ENCODE measurements at regions not wholly inside any gene's neighbourhood (a gene's known extent, or its start where the extent isn't known, plus 50 kb on each side); places are given as distances from the start of the nearest gene placed in this dataset.

DNA sequence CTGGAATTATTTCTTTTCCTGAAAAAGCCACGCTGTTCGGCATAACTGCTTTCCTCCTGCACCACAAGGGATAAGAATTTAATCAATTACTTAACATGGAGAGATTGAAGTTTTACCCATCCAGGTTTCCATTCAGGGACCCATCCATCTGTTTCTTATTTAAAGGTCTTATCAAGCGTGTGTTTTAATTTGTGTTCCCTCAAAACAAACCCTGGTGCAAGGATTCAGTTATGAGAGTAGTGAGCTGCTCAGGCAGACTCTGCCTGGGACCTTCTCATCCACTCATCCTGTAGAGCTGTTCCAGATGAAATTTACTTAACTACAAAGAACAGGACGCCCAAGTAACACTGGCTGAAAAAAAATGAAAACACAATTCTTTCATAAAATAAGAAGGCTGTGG, 97.8 kb downstream of the BANF2 start:
- no peaks in the 10 kb centered on the region for H3K36me3 Mint-ChIP-seq (ENCODE audit: low read depth)
- peaks cover 24% of the 10 kb centered on the region for H3K27me3 Mint-ChIP-seq (ENCODE audit: low read depth)
- no peak overlapping the region for H3K27ac Mint-ChIP-seq
- ATAC-seq (no peak), DNase-seq (no peak)
- no peak overlapping the region for H3K4me3 Mint-ChIP-seq
- ChIA-PET CTCF (interaction anchor here (1.0 kb wide), 1 partner anchor 141 kb away, joined by 3 read pairs; no protein-coding TSS in a partner anchor), POLR2A (no interaction called here)
- H3K9me3 Mint-ChIP-seq (ENCODE audit: insufficient read depth), result no peaks in the 10 kb centered on the region
- H3K4me1 Mint-ChIP-seq (ENCODE audit: low read depth), result no peaks in the 10 kb centered on the region

DNA sequence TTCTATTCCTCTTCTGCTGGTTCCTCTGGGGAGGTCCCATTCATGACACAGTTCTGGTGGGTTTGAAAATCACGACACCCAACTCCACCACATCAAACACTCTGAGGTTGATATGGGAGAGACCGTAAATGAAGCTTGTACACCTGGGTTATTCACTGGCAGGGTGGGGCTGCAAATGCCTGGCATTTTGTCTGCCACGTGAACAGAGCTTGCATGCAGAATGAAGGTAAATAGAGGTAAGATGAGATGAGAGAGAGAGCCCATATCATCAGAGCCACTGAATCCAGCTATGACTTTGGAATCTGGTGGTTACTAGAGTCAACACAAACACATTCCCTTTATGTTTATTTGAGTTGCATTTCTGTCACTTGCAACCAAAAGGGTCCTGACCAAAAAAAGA, 97.4 kb downstream of the BANF2 start:
- Mint-ChIP-seq H3K9me3 (ENCODE audit: insufficient read depth) (no peaks in the 10 kb centered on the region), H3K36me3 (ENCODE audit: low read depth) (no peaks in the 10 kb centered on the region), H3K27ac (no peak overlapping the region), H3K27me3 (ENCODE audit: low read depth) (peaks cover 24% of the 10 kb centered on the region), H3K4me3 (no peak overlapping the region), H3K4me1 (ENCODE audit: low read depth) (no peaks in the 10 kb centered on the region)
- ChIA-PET CTCF (interaction anchor here (1.0 kb wide), 1 partner anchor 142 kb away, joined by 3 read pairs; no protein-coding TSS in a partner anchor), POLR2A (no interaction called here)
- DNase-seq (no peak), ATAC-seq (no peak)

DNA sequence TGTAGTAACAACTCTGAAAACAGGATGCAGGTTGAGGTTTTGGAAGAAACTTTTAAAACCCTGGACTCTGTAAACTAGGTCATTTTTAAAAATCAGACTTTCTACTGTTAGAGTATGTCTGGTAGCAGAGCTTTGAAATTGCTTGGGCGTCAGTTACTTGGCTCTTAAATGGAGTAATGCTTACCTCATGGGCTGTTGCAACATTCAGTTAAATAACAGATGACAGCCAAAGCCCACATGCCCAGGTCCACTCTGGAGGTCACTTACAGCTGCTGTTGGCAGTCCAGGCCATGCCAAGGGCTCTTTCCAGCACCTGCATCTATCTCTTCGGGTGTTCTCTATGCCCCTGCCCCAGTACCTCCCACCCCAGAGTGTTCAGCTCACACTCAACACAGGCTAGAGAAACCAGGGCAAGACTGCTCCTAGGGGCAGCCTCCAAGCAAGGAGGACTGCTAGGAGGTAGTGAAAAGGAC, 96.4 kb downstream of the BANF2 start:
- no peak for ATAC-seq
- DNase-seq, result no peak
- Mint-ChIP-seq H3K9me3 (ENCODE audit: insufficient read depth) (no peaks in the 10 kb centered on the region), H3K36me3 (ENCODE audit: low read depth) (no peaks in the 10 kb centered on the region), H3K27ac (no peak overlapping the region), H3K4me1 (ENCODE audit: low read depth) (no peaks in the 10 kb centered on the region), H3K4me3 (no peak overlapping the region), H3K27me3 (ENCODE audit: low read depth) (peaks cover 21% of the 10 kb centered on the region)
- CTCF ChIA-PET, result no interaction called here
- POLR2A ChIA-PET, result no interaction called here

DNA sequence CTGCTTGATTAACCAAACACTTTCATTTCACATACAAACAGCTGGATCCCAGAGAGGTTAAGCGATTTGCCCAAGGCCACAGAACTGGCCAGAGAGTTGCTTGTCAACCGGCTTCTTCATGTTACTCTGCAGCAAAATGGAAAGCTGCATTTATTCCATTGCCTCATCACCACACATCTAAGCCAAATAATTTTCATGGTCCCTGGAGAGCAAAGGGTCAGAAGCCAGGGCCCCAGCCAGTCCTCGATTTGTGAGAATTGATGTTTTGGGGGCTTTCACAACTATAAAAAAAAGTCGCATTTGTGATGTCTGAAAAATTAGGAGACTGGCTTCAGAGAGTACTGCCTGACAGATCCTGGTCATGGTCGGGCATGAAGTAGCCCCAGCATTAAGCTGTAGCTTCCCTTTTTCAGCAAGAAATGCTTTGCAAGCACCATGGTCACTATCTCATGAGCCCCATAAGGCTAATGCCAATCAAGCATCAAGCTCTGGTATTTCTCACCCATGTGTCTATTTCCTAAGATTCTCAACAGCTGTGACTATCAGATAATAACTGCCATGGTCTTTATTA, 95.8 kb downstream of the BANF2 start:
- H3K27ac Mint-ChIP-seq, result no peak overlapping the region
- ChIA-PET POLR2A (no interaction called here), CTCF (no interaction called here)
- H3K4me3 Mint-ChIP-seq, result no peak overlapping the region
- no peak for DNase-seq
- no peaks in the 10 kb centered on the region for H3K36me3 Mint-ChIP-seq (ENCODE audit: low read depth)
- peaks cover 21% of the 10 kb centered on the region for H3K27me3 Mint-ChIP-seq (ENCODE audit: low read depth)
- ATAC-seq, result no peak
- H3K4me1 Mint-ChIP-seq (ENCODE audit: low read depth), result no peaks in the 10 kb centered on the region
- no peaks in the 10 kb centered on the region for H3K9me3 Mint-ChIP-seq (ENCODE audit: insufficient read depth)

DNA sequence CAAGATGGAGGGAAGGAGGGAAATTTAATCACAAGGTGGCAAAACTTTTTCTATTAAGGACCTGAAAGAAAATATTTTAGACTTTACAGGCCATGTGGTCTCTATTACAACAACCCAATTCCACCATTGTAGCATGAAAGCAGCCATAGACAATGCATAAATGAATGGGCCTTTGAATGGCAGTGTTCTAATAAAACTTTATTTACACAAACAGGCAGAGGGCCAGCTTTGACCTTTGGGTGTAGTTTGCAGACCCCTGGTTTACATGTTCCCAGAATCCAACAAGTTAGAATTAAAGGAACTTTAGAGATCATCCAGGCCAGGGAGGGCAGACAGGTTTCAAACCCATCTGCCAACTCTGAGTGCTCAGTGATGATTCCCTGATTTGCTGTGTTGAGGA, 95.2 kb downstream of the BANF2 start:
- ChIA-PET CTCF (no interaction called here), POLR2A (no interaction called here)
- no peak for DNase-seq
- no peaks in the 10 kb centered on the region for H3K36me3 Mint-ChIP-seq (ENCODE audit: low read depth)
- no peak overlapping the region for H3K4me3 Mint-ChIP-seq
- no peak overlapping the region for H3K27ac Mint-ChIP-seq
- no peak for ATAC-seq
- H3K4me1 Mint-ChIP-seq (ENCODE audit: low read depth), result no peaks in the 10 kb centered on the region
- no peaks in the 10 kb centered on the region for H3K9me3 Mint-ChIP-seq (ENCODE audit: insufficient read depth)
- peaks cover 15% of the 10 kb centered on the region for H3K27me3 Mint-ChIP-seq (ENCODE audit: low read depth)

DNA sequence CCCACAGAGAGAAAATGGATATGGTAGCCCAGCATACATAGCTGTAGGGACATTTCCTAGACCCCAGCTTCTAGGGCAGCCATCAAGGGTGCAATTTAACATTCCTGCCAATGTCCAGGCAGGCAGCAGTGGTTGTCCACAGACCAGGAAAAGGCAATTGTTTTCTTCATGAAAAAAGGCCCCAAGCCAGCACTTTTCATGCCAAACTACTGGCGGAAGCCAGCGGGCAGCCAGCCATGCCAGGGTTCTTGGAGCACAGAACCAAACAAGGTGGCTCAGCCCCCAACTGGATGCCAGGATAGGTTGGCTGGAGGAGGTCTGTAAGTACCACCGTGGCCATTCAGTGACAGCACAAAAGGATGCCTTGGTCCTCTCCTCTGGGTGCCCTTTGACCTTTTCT, 94.6 kb downstream of the BANF2 start:
- H3K27me3 Mint-ChIP-seq (ENCODE audit: low read depth), result peaks cover 12% of the 10 kb centered on the region
- DNase-seq (no peak), ATAC-seq (no peak)
- H3K36me3 Mint-ChIP-seq (ENCODE audit: low read depth), result no peaks in the 10 kb centered on the region
- ChIA-PET POLR2A (no interaction called here), CTCF (no interaction called here)
- no peaks in the 10 kb centered on the region for H3K4me1 Mint-ChIP-seq (ENCODE audit: low read depth)
- H3K4me3 Mint-ChIP-seq, result no peak overlapping the region
- no peak overlapping the region for H3K27ac Mint-ChIP-seq
- H3K9me3 Mint-ChIP-seq (ENCODE audit: insufficient read depth), result no peaks in the 10 kb centered on the region

DNA sequence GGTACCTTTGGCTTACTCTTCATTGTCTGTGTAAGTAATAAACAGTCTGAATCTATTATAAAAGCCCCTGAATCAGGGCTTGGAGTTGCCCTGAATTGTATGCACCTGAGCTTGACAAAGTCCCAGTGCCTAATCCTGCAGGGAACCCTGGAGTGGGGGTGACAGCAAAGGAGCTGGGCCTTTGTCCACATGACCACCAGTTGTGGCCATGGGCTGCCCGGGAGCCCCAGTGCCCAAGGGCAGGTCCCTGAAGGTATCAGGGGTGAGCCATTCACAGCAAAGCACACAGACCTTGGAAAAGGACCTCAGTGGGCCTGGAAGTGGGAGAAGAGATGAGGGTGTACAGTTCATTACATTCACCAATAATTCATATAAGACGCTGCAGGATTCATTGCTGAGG, 94.2 kb downstream of the BANF2 start:
- Mint-ChIP-seq H3K27me3 (ENCODE audit: low read depth) (peaks cover 12% of the 10 kb centered on the region), H3K9me3 (ENCODE audit: insufficient read depth) (no peaks in the 10 kb centered on the region), H3K4me3 (no peak overlapping the region), H3K27ac (no peak overlapping the region), H3K4me1 (ENCODE audit: low read depth) (no peaks in the 10 kb centered on the region), H3K36me3 (ENCODE audit: low read depth) (no peaks in the 10 kb centered on the region)
- no peak for DNase-seq
- ChIA-PET CTCF (no interaction called here), POLR2A (no interaction called here)
- no peak for ATAC-seq

DNA sequence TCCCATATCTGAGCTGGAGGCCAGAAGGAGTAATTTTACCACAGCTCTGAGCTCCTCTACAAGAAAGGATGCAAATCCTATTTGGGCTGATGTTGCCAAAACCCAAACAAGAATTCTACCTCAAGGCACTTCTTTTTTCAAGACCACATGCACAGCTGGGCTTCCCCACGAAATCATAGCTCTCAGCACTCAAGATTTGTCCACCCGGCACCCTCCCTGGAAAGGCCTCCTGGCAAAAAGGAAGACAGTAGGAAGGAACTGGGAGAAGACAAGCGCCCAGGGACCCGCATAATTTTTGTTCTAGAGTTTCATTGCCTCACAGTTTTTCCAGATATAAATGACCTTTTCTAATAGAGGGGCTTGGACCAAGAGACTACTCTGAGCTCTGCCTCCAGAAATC, 90.5 kb downstream of the BANF2 start:
- DNase-seq, result no peak
- no peak overlapping the region for H3K4me3 Mint-ChIP-seq
- no peaks in the 10 kb centered on the region for H3K36me3 Mint-ChIP-seq (ENCODE audit: low read depth)
- no peaks in the 10 kb centered on the region for H3K4me1 Mint-ChIP-seq (ENCODE audit: low read depth)
- H3K27ac Mint-ChIP-seq, result no peak overlapping the region
- ChIA-PET POLR2A (no interaction called here), CTCF (no interaction called here)
- no peak for ATAC-seq
- peaks cover 8% of the 10 kb centered on the region for H3K27me3 Mint-ChIP-seq (ENCODE audit: low read depth)
- H3K9me3 Mint-ChIP-seq (ENCODE audit: insufficient read depth), result no peaks in the 10 kb centered on the region

DNA sequence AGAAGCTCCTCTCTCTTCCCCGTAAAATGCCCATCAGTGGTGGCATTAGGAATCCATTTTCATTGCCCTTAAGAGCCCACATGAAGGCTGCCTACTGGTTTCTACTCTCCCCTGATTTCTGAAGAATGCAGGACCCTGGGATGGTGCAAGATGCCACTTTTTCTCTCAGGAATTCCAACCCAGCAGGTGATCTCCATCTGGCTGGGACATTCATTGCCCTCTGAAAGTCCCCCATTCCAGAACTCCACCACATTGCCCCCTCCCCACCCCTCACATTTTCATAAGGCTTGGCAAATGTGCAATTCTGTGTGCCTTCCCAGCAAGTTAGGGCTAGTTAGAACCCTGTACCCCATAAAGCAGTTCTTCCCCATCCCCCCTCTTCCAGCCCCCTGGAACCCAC, 88.0 kb downstream of the BANF2 start:
- DNase-seq (no peak), ATAC-seq (no peak)
- POLR2A ChIA-PET, result no interaction called here
- no peaks in the 10 kb centered on the region for H3K36me3 Mint-ChIP-seq (ENCODE audit: low read depth)
- CTCF ChIA-PET, result no interaction called here
- no peak overlapping the region for H3K27ac Mint-ChIP-seq
- no peak overlapping the region for H3K4me3 Mint-ChIP-seq
- H3K27me3 Mint-ChIP-seq (ENCODE audit: low read depth), result peaks cover 8% of the 10 kb centered on the region
- no peaks in the 10 kb centered on the region for H3K4me1 Mint-ChIP-seq (ENCODE audit: low read depth)
- H3K9me3 Mint-ChIP-seq (ENCODE audit: insufficient read depth), result no peaks in the 10 kb centered on the region

DNA sequence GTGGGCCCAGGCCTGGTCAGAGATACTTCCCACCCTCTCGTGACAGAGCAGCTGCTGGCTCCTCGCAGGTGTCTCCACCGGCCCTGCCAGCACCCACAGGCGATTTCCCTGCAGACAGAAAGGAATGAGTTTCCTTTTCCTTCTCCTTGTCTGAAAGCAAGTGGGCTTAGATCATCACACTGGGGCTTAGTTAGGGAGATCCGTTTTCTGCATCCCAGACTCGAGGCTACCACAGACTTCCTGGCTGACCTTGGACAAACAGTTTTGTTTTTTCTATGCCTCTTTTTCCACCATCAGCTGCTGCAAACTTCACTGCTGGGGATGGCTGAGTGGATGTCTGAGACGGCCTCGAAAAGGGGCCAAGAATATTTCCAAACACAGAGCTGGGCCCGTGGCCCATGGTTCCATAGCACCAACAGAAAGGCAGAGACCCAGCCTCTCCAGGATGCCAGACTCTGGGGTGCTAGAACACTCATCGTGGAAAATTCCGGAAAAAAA, 86.5 kb downstream of the BANF2 start:
- no peak overlapping the region for H3K4me3 Mint-ChIP-seq
- peaks cover 10% of the 10 kb centered on the region for H3K27me3 Mint-ChIP-seq (ENCODE audit: low read depth)
- no peaks in the 10 kb centered on the region for H3K36me3 Mint-ChIP-seq (ENCODE audit: low read depth)
- H3K9me3 Mint-ChIP-seq (ENCODE audit: insufficient read depth), result no peaks in the 10 kb centered on the region
- ATAC-seq, result no peak
- no peak overlapping the region for H3K27ac Mint-ChIP-seq
- DNase-seq, result no peak
- ChIA-PET POLR2A (no interaction called here), CTCF (no interaction called here)
- H3K4me1 Mint-ChIP-seq (ENCODE audit: low read depth), result no peaks in the 10 kb centered on the region
